ENCODE measurements at regions not wholly inside any gene's neighbourhood (a gene's known extent, or its start where the extent isn't known, plus 50 kb on each side); places are given as distances from the start of the nearest gene placed in this dataset.

GRCh38 chr9:90419221-90419851, 223.3 kb downstream of the DIRAS2 start:
- H3K4me3 Mint-ChIP-seq: no peak overlapping the region
- peak overlapping the region; percentile 94 for H3K27ac Mint-ChIP-seq
- H3K27me3 Mint-ChIP-seq (ENCODE audit: low read depth): peaks cover 5% of the 10 kb centered on the region
- no peaks in the 10 kb centered on the region for H3K9me3 Mint-ChIP-seq
- no peak for DNase-seq (ENCODE audit: low spot score in 2 of 2, unreplicated experiment in 2 of 2)
- no peak for TF ChIP-seq CTCF (IDR thresholded peaks at IDR 0.05; ENCODE audit: unreplicated experiment)
- H3K36me3 Mint-ChIP-seq: no peaks in the 10 kb centered on the region
- H3K4me1 Mint-ChIP-seq: peaks cover 14% of the 10 kb centered on the region

DNA sequence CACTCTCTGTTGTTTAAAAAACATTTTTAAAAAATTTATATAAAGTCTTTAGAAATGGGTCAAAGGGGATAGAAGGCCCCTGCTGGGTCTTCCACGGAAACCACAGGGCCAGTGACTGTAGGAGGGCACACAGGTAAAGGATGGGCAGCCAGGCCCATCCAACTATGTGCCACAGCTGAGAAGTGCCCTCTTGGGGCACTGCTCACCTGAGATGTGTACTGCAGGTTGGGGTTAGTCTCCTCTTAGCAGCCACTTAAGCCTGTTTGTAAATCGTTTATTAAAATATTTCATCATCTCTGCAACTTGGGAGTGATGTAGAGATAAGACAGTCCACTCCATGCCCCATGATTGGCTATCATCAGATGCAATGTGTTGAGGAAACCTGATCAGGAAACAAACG, 222.4 kb downstream of the DIRAS2 start:
- TF ChIP-seq CTCF (IDR thresholded peaks at IDR 0.05; ENCODE audit: unreplicated experiment): no peak
- peaks cover 14% of the 10 kb centered on the region for H3K4me1 Mint-ChIP-seq
- no peak overlapping the region for H3K27ac Mint-ChIP-seq
- no peak for DNase-seq (ENCODE audit: low spot score in 2 of 2, unreplicated experiment in 2 of 2)
- H3K4me3 Mint-ChIP-seq: no peak overlapping the region
- no peaks in the 10 kb centered on the region for H3K36me3 Mint-ChIP-seq
- H3K9me3 Mint-ChIP-seq: no peaks in the 10 kb centered on the region
- H3K27me3 Mint-ChIP-seq (ENCODE audit: low read depth): peaks cover 2% of the 10 kb centered on the region

DNA sequence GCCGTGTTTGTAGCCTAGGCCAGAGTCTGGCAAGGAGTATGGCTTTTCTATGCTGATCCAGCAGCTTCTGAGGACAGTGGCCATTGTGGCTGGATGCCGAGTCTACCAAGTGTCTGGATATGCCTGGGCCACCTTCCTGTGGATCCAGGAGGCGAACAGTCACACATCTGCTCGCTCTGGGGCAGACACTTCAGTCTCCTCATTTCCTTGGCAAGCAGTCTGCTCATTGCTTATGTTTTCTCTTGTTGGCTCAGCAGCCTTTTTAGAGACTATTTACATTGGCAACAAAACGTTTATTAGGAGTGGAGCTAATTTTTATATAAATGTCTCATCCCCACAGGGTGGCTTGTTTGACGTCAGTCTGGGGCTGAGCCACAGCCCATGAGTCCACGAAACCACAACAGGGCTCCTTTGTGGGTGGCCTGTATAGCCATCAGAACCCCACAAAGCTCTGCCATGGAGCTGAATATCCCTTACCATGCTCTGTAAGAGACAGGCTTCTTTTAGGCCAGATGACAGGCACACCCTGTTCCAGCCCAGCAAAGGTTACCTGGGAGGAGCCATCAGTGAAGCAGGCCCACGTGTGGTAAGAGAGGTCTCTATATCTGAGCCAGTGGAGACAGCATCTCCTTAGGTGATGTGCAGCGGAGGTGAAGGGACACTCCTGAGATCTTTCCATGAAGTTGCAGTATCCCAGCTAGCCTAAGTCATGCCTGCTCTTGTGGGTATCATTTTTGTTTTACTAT, 221.7 kb downstream of the DIRAS2 start:
- DNase-seq (ENCODE audit: low spot score in 2 of 2, unreplicated experiment in 2 of 2): no peak
- no peaks in the 10 kb centered on the region for H3K27me3 Mint-ChIP-seq (ENCODE audit: low read depth)
- peaks cover 14% of the 10 kb centered on the region for H3K4me1 Mint-ChIP-seq
- no peak overlapping the region for H3K4me3 Mint-ChIP-seq
- H3K9me3 Mint-ChIP-seq: no peaks in the 10 kb centered on the region
- no peak for TF ChIP-seq CTCF (IDR thresholded peaks at IDR 0.05; ENCODE audit: unreplicated experiment)
- no peaks in the 10 kb centered on the region for H3K36me3 Mint-ChIP-seq
- H3K27ac Mint-ChIP-seq: no peak overlapping the region

DNA sequence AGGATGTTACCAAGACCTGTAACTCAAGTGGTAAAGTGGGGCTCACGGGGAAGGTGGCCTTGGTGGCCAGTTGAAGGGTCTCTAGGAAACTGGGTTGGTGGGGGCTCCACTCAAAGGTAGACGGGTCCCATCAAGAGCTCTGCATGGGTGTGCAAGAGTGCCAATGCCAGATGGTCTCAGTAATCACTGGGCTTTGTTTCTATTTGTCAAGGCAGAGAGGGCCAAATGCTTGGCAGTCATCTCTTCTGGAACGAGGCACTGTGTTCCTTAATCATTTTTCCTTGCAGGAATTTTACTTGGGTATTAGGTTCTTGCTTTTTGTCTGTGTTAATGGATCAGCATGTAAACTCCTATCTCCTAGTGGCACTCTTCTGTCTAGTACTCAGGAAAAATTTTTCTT, 220.8 kb downstream of the DIRAS2 start:
- TF ChIP-seq CTCF (IDR thresholded peaks at IDR 0.05; ENCODE audit: unreplicated experiment): no peak
- Mint-ChIP-seq H3K27me3 (ENCODE audit: low read depth) (no peaks in the 10 kb centered on the region), H3K4me3 (no peak overlapping the region), H3K27ac (no peak overlapping the region), H3K9me3 (no peaks in the 10 kb centered on the region), H3K36me3 (no peaks in the 10 kb centered on the region), H3K4me1 (peaks cover 14% of the 10 kb centered on the region)
- no peak for DNase-seq (ENCODE audit: low spot score in 2 of 2, unreplicated experiment in 2 of 2)

DNA sequence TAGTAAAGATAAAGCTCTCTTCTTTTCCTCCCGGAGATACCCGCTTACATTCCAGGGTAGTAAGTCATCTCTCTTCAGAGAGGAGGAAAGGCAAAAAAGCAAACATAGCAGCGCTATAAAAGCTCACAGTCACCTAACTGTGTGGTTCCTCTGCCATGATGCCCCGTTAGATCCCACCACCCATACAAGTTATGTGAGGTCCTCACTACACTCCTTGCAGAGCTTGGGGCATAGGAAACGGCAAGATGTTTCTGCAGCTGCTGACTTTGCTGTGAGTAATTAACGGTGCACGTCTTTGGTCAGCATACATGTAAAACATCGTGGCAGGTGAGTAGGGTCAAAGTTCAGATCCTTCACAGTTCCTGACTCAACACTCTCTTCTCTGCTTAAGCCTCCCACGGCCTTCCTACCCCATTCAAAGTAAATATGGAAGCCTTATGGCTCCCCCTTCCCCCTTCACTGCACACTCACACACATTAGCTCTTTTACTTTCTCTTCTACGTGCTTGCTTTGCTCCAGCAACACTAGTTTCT, 218.9 kb downstream of the DIRAS2 start:
- no peak for DNase-seq (ENCODE audit: low spot score in 2 of 2, unreplicated experiment in 2 of 2)
- no peaks in the 10 kb centered on the region for H3K36me3 Mint-ChIP-seq
- peaks cover 11% of the 10 kb centered on the region for H3K4me1 Mint-ChIP-seq
- H3K4me3 Mint-ChIP-seq: no peak overlapping the region
- no peaks in the 10 kb centered on the region for H3K27me3 Mint-ChIP-seq (ENCODE audit: low read depth)
- H3K9me3 Mint-ChIP-seq: no peaks in the 10 kb centered on the region
- TF ChIP-seq CTCF (IDR thresholded peaks at IDR 0.05; ENCODE audit: unreplicated experiment): no peak
- no peak overlapping the region for H3K27ac Mint-ChIP-seq

All from mesothelial cell of epicardium (in vitro differentiated cells).